CD4-positive, alpha-beta T cell treated with Interleukin-15 for 4 hours (primary cell): ENCODE measurements at regions not wholly inside any gene's neighbourhood (a gene's known extent, or its start where the extent isn't known, plus 50 kb on each side); places are given as distances from the start of the nearest gene placed in this dataset.
"Not testable (repeated sequence)": the region's sequence is repeated elsewhere in the genome, so short reads cannot be mapped to it uniquely, and the experiment has no call there.

ENCODE experiments used
- DNase-seq: peaks from one replicate; pipeline ENCODE4 v3.0.0-alpha.2; 2020; ENCODE audit warnings: low spot score

DNA sequence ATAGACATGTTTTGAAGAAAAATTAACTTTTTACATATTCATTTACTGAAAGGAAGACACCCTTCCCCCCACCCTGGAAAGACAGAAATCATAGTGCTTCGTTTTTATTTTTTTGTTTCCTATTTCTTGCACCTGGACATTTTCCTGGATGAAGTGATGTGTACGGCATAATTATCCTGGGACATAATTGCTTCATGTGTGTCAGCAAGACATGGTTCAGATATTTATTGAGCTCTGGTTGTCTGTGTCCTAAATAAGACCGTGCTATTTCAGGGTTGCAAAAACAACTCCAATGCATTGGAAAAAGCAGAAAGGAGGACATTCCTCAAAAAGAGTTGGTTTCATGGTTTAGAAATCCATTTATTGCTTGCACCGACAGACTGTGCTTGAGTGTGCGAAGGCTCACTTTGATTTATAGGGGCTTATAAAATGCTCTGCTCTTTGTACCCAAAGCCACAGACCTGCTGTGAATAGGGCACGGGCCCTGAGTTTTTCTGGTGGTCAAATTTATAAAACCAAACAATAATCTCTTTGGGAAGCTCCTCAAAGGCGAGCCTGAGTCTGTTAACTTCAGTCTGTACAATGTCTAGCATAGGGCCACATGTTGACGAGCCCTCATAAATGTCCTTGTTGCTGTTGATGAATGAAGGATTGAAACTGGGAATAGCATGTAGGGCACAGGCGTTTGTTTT, 179.5 kb downstream of the SOX4 start:
- no peak for DNase-seq

- DNase-seq = no peak
These were observed 180.0 kb downstream of the SOX4 start for GRCh38 chr6:21773576-21773968.

- DNase-seq = no peak
These were observed 184.3 kb downstream of the SOX4 start for GRCh38 chr6:21777846-21778245.

DNA sequence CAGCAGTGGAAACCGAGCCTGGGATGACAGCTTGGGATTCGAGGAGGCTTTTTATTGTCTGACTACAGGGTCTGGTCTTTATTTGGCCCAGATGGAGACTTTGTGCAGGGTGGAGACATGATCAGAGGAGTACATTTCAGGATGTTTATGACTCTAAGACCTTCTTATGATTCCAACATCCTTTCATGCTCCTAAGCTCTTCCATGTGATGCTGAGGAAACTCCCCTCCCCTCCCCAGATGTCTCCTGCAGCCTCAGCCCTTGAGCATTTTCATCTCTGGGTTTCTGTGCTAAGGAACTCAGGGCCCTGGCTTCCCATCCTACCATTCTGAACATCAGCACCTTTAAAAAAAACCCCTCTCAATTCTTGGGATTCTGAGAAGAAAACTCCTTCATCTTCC, 186.6 kb downstream of the SOX4 start:
- no peak for DNase-seq

- no peak for DNase-seq
These were observed 187.1 kb downstream of the SOX4 start for GRCh38 chr6:21780679-21781078.

DNA sequence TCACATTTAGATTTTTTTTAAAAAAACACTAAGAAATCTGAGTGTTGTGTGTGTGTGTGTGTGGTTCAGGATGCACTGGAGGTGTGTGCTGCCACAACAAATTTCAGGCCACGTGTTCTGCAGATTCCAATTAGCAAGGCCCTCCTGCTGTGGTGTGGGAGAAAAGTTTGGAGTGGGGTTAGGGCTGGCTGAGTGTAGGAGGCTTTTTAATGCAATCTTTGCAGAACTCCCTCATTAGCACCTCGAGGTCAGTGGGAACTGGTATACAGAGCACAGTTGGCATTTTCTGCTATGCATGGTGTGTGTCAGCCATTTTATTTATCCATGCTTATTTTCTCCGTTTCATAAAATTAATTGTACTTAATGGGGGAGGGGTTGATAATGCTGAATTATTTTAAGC, 187.6 kb downstream of the SOX4 start:
- no peak for DNase-seq

DNA sequence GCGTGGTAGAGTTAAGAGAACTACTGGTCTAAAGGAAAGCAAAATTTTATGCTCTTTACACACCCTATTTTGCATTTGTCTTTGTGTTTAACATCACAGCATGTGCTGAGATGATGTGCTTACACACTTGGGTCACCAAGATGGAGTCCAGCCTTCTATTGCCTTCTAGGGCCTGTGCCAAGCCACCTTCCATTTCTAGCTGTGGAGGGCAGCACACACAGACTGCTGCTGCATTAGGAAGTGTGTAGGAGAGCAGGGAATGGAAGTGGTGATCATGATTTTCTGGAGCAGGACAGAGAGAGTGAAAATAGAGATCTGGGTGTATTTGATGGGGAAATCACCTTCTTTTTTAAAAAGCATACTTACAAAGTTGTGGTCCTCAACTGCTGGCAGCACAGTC, 191.6 kb downstream of the SOX4 start:
- DNase-seq = no peak

DNA sequence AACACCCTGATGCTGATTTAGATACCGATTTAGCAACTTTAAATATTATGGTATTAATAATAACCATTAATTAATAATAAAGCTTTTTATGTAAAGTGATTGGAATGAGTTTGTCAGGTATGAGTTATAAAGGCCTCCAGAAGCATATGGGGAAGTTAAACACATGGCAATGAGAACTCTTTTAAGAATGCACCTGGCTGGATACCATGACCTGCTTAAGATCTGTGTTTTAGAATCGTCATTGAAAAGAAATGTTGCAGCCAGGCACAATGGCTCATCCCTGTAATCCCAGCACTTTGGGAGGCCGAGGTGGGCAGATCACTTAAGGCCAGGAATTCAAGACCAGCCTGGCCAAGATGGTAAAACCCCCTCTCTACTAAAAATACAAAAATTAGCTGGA, 197.5 kb downstream of the SOX4 start:
- no peak for DNase-seq

- DNase-seq = no peak
These were observed 198.0 kb downstream of the SOX4 start for GRCh38 chr6:21791581-21791980.

- no peak for DNase-seq
These were observed 198.6 kb downstream of the SOX4 start for GRCh38 chr6:21792177-21792576.

DNA sequence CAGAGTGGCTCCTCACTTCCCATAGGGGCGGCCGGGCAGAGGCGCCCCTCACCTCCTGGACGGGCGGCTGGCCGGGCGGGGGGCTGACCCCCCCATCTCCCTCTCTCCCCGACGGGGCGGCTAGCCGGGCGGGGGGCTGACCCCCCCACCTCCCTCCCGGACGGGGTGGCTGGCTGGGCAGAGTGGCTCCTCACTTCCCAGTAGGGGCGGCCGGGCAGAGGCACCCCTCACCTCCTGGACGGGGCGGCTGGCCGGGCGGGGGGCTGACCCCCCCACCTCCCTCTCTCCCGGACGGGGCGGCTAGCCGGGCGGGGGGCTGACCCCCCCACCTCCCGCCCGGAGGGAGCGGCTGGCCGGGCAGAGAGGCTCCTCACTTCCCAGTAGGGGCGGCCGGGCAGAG, 203.4 kb downstream of the SOX4 start:
- not testable (repeated sequence) for DNase-seq

- no peak for DNase-seq
These were observed 204.9 kb downstream of the SOX4 start for GRCh38 chr6:21798468-21798867.

GRCh38 chr6:21800330-21800729, 206.8 kb downstream of the SOX4 start:
- no peak for DNase-seq

GRCh38 chr6:21800948-21801438, 207.4 kb downstream of the SOX4 start:
- no peak for DNase-seq

DNA sequence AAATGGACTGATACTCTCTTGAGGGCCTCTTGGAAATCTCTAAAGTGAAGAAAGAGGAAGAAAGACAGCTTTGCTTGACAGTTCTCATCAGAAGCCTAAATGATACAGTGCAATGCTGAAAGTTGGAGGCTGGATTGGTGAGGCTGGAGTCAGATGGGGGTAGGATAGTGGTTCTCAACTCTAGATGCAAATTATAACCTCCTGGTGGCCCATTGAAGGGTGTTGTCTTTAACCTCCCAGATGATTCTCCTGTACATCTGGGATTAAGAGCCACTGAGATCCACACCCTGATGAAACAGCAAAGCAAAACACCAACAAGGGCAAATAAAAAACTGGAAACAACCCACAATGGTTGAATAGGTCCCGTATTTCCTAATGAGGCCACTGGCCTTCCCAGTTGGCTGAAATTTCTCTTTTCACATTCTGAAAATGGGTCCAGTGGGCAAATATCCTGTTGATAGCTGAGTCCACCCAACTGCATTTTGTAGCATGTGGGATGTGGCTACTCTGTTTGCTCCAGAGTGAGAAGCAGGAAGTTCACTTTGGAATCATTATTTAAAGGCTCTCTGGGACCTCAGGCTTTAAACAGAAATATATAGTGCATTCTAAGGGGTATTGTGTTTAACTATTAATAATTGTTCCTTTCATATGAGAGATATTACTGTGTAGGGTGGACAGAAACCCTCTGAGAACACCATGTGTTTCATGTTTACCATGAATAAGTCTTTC, 208.1 kb downstream of the SOX4 start:
- DNase-seq = no peak

- DNase-seq = no peak
These were observed 208.7 kb downstream of the SOX4 start for GRCh38 chr6:21802175-21802822.

- DNase-seq = no peak
These were observed 211.5 kb downstream of the SOX4 start for GRCh38 chr6:21804941-21805610.

DNA sequence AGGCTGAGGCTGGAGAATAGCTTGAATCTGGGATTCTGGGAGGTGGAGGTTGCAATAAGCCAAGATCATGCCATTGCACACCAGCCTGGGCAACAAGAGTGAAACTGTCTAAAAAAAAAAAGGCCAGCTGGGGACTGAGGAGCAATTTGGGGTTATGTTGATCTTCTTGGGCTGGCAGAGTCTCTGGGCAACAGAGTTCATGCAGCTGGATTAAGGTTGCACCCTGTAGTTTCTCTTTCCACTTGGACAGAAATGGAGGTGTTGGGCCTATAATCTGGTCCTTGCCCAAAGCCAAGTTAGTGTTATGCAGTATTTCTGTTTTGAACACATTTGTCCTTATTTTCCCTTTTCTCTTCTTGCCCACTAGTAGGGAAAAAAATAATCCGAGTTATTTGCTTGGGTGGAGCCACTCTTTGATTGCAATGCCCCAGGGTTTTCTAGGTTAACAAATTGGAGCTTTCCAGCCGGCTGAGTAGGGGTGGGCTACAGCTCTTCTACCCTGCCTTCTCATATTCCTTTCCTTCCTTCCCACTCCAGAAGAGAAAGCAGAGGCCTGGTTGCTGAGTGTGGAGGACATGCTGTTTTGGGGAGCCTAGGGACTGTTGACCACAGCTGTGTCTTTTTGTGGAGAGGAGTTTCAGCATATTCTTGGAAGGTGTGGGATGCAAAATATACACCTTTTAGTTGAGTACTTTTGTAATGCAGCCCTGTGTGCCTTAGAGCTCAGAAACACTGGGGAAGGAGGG, 213.9 kb downstream of the SOX4 start:
- DNase-seq = no peak

GRCh38 chr6:21808045-21808470, 214.5 kb downstream of the SOX4 start:
- DNase-seq = no peak

DNA sequence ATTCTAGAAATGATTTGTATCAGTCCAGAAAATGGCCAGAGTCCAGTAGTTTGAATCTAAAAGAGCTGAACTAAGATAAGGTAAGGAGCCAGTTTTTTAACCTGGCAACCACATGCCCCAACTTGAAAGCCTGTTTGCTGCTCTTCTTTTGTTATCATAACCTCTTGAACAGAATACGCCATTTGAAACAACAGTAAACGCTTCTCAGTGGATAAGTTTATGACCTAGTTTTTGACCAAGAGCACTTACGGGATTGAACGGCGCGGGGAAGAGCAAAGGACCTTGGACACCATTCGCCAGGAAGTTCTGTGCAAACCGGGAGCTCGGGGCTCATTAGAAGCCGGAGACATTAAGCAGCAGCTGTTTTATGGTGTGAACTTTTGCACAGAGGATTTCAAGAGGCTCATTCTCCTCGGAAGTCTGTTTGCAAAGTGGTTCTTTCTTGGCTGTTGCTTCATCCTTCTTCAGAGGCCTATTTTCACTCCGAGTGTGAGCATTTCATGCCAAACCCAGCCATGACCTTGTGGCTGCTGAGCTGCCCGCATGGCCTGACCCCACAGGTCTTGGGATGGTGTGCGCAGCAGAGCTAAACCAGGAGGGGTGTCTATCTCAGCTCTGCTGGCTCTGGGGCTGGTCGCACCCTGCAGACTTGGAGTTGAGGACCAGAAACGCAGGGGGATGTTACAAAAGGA, 215.1 kb downstream of the SOX4 start:
- no peak for DNase-seq

DNA sequence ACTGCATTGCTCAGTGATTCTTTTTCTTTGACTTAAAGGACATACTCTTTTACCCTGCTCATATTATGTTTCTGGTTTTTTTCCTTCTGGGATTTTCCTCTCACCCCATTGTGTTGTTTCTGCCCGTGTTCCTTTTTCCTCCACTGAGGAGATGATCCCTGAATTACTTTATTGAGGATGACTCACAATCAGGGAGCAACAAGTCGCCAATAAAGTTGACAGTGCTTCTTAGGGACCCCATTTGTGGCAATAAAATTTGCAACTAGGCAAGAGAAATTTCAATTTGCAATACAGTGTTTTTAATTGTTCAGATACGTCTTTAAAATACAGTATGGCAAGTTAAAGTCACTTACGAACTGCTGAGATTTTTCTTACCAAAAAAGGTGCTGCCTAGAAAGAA, 217.9 kb downstream of the SOX4 start:
- no peak for DNase-seq
